Endodermal cell (in vitro differentiated cells): ENCODE measurements at regions not wholly inside any gene's neighbourhood (a gene's known extent, or its start where the extent isn't known, plus 50 kb on each side); places are given as distances from the start of the nearest gene placed in this dataset.
"Not testable (repeated sequence)": the region's sequence is repeated elsewhere in the genome, so short reads cannot be mapped to it uniquely, and the experiment has no call there.

Source experiments
- DNase-seq: peaks from one replicate; pipeline ENCODE4 v3.0.0-alpha.2; 2017
- H3K27ac ChIP-seq: 2 replicates; pipeline ENCODE4 v1.5.1; 2013; ENCODE audit warnings: mild to moderate bottlenecking, low read depth, low read length, moderate library complexity
- H3K27me3 ChIP-seq: 2 replicates; pipeline ENCODE4 v1.6.1; 2013; ENCODE audit warnings: mild to moderate bottlenecking, low read length, moderate library complexity; ENCODE audit not compliant: insufficient read depth, control insufficient read depth, poor library complexity, severe bottlenecking
- H3K36me3 ChIP-seq: 2 replicates; pipeline ENCODE4 v1.7.0; 2013; ENCODE audit warnings: mild to moderate bottlenecking, low read length, moderate library complexity; ENCODE audit not compliant: control insufficient read depth, insufficient read depth
- H3K4me1 ChIP-seq: one replicate; pipeline ENCODE4 v1.7.0; 2013; ENCODE audit warnings: low read length; ENCODE audit not compliant: control insufficient read depth, insufficient read depth
- H3K4me3 ChIP-seq: 2 replicates; pipeline ENCODE4 v1.5.1; 2013; ENCODE audit warnings: mild to moderate bottlenecking, low read length, moderate library complexity
- H3K9ac ChIP-seq: 2 replicates; pipeline ENCODE4 v1.6.1; 2013; ENCODE audit warnings: mild to moderate bottlenecking, low read length, moderate library complexity; ENCODE audit not compliant: poor library complexity, severe bottlenecking; ENCODE audit errors: extremely low read depth
- H3K9me3 ChIP-seq: 2 replicates; pipeline ENCODE4 v1.6.1; 2013; ENCODE audit warnings: mild to moderate bottlenecking, low read length, moderate library complexity; ENCODE audit not compliant: control insufficient read depth
- H3K27ac Mint-ChIP-seq: 2 replicates; pipeline ENCODE4 v1.8.0; 2020; ENCODE audit warnings: mixed read lengths
- H3K27me3 Mint-ChIP-seq: 2 replicates; pipeline ENCODE4 v1.8.0; 2021; ENCODE audit warnings: mild to moderate bottlenecking, mixed read lengths; ENCODE audit not compliant: insufficient read depth
- H3K36me3 Mint-ChIP-seq: 2 replicates; pipeline ENCODE4 v1.8.0; 2020; ENCODE audit warnings: low read depth, mixed read lengths
- H3K4me1 Mint-ChIP-seq: 2 replicates; pipeline ENCODE4 v1.8.0; 2020; ENCODE audit warnings: mixed read lengths
- H3K4me3 Mint-ChIP-seq: 2 replicates; pipeline ENCODE4 v1.8.0; 2020; ENCODE audit warnings: mild to moderate bottlenecking, moderate library complexity, mixed read lengths
- H3K9me3 Mint-ChIP-seq: 2 replicates; pipeline ENCODE4 v1.8.0; 2020; ENCODE audit warnings: mild to moderate bottlenecking, mixed read lengths
- WGBS, 2 experiments: methylation state at CpG; one replicate each; pipeline versions ENCODE4 v1.1.5 to v1.1.7; 2013; ENCODE audit warnings: missing lambda C conversion rate in 2 of 2, mixed read lengths in 1 of 2; ENCODE audit not compliant: insufficient coverage in 1 of 2, insufficient read length in 1 of 2; 5-methylcytosine and 5-hydroxymethylcytosine counted together
- TF ChIP-seq, protein P1 (sequence below): fragments of 200-600 bp; sonication (generic); conservative IDR thresholded peaks from 2 replicates; pipeline ENCODE4 v1.5.0; 2021; ENCODE audit warnings: antibody characterized with exemption, mild to moderate bottlenecking

DNA sequence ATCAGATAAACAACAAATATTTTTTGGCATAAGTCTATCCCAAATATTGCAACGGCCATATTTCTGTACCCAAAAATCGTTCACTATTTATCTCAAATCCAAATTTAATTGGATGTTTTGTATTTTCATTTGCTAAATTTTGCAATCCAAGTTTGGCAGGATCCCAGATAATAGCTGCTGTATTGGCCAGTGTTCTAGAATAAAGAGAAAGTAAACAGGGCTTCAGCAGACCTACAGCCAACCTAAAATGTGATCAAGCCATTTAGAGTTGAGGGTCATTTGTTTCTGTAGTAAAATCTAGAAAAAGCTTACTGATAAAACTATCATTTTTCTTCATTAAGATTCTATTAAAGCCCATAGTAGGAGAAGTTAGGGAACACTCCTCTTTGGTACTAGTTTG is 506.6 kb upstream of the PTBP2 start:
- H3K27ac ChIP-seq = no peak overlapping the region
- WGBS, 2 experiments = 93% methylated on average over 2 of the region's 2 CpGs; no CpG with 5 or more reads in 1 of the 2 experiments
- H3K36me3 Mint-ChIP-seq = peaks cover 2% of the 10 kb centered on the region
- H3K9me3 ChIP-seq = no peaks in the 10 kb centered on the region
- no peaks in the 10 kb centered on the region for H3K9me3 Mint-ChIP-seq
- no peaks in the 10 kb centered on the region for H3K27me3 ChIP-seq
- no peak for DNase-seq
- no peaks in the 10 kb centered on the region for H3K36me3 ChIP-seq
- H3K4me3 ChIP-seq = no peak overlapping the region
- no peak overlapping the region for H3K27ac Mint-ChIP-seq
- TF ChIP-seq, protein P1, sequence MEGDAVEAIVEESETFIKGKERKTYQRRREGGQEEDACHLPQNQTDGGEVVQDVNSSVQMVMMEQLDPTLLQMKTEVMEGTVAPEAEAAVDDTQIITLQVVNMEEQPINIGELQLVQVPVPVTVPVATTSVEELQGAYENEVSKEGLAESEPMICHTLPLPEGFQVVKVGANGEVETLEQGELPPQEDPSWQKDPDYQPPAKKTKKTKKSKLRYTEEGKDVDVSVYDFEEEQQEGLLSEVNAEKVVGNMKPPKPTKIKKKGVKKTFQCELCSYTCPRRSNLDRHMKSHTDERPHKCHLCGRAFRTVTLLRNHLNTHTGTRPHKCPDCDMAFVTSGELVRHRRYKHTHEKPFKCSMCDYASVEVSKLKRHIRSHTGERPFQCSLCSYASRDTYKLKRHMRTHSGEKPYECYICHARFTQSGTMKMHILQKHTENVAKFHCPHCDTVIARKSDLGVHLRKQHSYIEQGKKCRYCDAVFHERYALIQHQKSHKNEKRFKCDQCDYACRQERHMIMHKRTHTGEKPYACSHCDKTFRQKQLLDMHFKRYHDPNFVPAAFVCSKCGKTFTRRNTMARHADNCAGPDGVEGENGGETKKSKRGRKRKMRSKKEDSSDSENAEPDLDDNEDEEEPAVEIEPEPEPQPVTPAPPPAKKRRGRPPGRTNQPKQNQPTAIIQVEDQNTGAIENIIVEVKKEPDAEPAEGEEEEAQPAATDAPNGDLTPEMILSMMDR = no peak
- peaks cover 38% of the 10 kb centered on the region for H3K4me1 Mint-ChIP-seq
- no peak overlapping the region for H3K9ac ChIP-seq
- H3K4me1 ChIP-seq = peaks cover 7% of the 10 kb centered on the region
- H3K4me3 Mint-ChIP-seq = no peak overlapping the region
- no peaks in the 10 kb centered on the region for H3K27me3 Mint-ChIP-seq

DNA sequence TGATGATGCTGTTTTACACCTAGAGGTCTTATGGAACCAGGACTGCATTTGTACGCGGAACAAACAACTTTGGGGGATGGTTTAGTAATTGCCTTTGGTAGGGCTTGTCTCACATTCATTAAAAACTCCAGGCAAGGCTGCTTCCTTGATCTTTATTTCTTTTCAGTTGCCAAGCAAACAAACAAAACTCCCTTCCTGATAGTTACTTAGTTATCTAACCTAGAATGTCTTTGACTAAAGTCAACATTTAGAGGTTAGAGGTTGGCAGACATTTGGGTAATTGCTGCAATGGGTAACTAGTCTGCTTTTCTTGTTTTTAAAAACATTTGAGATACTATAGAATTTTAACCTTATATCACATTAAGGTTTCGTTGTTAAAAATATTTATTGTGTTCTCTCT is 500.9 kb upstream of the PTBP2 start:
- H3K27ac Mint-ChIP-seq = peak overlapping the region; percentile 81
- Histone ChIP-seq H3K27me3 (no peaks in the 10 kb centered on the region), H3K4me3 (peak overlapping the region; percentile 8), H3K27ac (no peak overlapping the region), H3K36me3 (no peaks in the 10 kb centered on the region), H3K9me3 (no peaks in the 10 kb centered on the region), H3K9ac (no peak overlapping the region), H3K4me1 (peaks cover 2% of the 10 kb centered on the region)
- TF ChIP-seq, protein P1 = no peak
- peaks cover 24% of the 10 kb centered on the region for H3K4me1 Mint-ChIP-seq
- H3K9me3 Mint-ChIP-seq = peaks cover 14% of the 10 kb centered on the region
- DNase-seq = no peak
- H3K36me3 Mint-ChIP-seq = peaks cover 9% of the 10 kb centered on the region
- no peaks in the 10 kb centered on the region for H3K27me3 Mint-ChIP-seq
- H3K4me3 Mint-ChIP-seq = no peak overlapping the region
- 86% methylated on average over 2 of the region's 3 CpGs; no CpG with 5 or more reads in 1 of the 2 experiments for WGBS, 2 experiments

DNA sequence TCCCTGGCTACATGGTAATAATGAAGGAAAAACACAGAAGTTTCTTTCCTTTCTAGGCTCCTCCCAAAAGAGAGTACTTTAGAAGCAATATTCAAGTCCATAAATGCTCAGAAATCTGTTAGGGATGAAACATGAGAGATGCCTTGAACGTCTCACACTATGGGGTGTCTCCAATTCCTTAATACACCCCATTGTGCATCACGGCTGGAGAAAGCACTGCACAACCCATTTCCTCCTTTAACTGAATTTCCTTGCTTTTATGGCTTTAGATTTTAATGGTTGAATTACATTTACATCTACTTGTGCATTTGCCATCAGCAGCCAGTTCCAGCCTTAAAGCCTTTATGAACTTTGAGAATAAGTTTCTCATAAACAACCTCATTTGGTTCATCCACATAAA is 498.9 kb upstream of the PTBP2 start:
- 79 to 96% methylated on average over 2 of the region's 2 CpGs for WGBS, 2 experiments
- Histone ChIP-seq H3K4me3 (peak overlapping the region; percentile 33), H3K27me3 (no peaks in the 10 kb centered on the region), H3K27ac (no peak overlapping the region), H3K36me3 (no peaks in the 10 kb centered on the region), H3K9me3 (no peaks in the 10 kb centered on the region), H3K4me1 (peaks cover 2% of the 10 kb centered on the region), H3K9ac (no peak overlapping the region)
- Mint-ChIP-seq H3K4me1 (peaks cover 30% of the 10 kb centered on the region), H3K4me3 (no peak overlapping the region), H3K27me3 (no peaks in the 10 kb centered on the region), H3K9me3 (peaks cover 14% of the 10 kb centered on the region), H3K27ac (no peak overlapping the region), H3K36me3 (peaks cover 9% of the 10 kb centered on the region)
- DNase-seq = no peak
- TF ChIP-seq, protein P1 = no peak

DNA sequence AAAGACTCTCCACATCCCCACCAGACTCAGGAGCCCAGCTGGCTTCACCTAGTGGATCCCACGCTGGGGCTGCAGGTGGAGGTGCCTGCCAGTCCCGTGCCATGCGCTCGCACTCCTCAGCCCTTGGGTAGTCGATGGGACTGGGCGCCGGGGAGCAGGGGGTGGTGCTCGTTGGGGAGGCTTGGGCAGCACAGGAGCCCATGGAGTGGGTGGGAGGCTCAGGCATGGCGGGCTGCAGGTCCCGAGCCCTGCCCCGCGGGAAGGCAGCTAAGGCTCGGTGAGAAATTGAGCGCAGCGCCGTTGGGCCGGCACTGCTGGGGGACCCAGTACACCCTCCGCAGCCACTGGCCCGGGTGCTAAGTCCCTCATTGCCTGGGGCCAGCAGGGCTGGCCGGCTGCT is 497.4 kb upstream of the PTBP2 start:
- peaks cover 14% of the 10 kb centered on the region for H3K9me3 Mint-ChIP-seq
- DNase-seq, H3K4me1 ChIP-seq, H3K4me3 Mint-ChIP-seq, H3K4me3 ChIP-seq, H3K27me3 ChIP-seq, H3K27ac Mint-ChIP-seq, H3K27me3 Mint-ChIP-seq, H3K9me3 ChIP-seq, H3K36me3 Mint-ChIP-seq, H3K36me3 ChIP-seq, H3K27ac ChIP-seq, H3K9ac ChIP-seq: not testable (repeated sequence)
- peaks cover 27% of the 10 kb centered on the region for H3K4me1 Mint-ChIP-seq
- 95 to 100% methylated on average over 3 to 20 of the region's 20 CpGs for WGBS, 2 experiments
